OCI-LY1 (cell line): ENCODE measurements at regions not wholly inside any gene's neighbourhood (a gene's known extent, or its start where the extent isn't known, plus 50 kb on each side); places are given as distances from the start of the nearest gene placed in this dataset.
"Not testable (repeated sequence)": the region's sequence is repeated elsewhere in the genome, so short reads cannot be mapped to it uniquely, and the experiment has no call there.

Source experiments
- H2AFZ ChIP-seq: fragments of 200-600 bp; sonication (generic), shearing (Covaris generic); 2 replicates; pipeline ENCODE4 v1.6.0; 2014; ENCODE audit warnings: antibody characterized with exemption, mild to moderate bottlenecking, low read length
- H3F3A ChIP-seq: fragments of 200-600 bp; sonication (generic), shearing (Covaris generic); 2 replicates; pipeline ENCODE4 v1.6.0; 2014; ENCODE audit warnings: mild to moderate bottlenecking, antibody characterized with exemption, low read length, moderate library complexity; ENCODE audit not compliant: insufficient read depth
- H3K27ac ChIP-seq: fragments of 200-600 bp; sonication (generic); 2 replicates; pipeline ENCODE4 v1.5.1; 2014; ENCODE audit warnings: low read length, mixed run types, mild to moderate bottlenecking, low read depth; ENCODE audit not compliant: poor library complexity, severe bottlenecking
- H3K27me3 ChIP-seq: fragments of 200-600 bp; sonication (generic); 2 replicates; pipeline ENCODE4 v1.6.0; 2014; ENCODE audit warnings: antibody characterized with exemption, mild to moderate bottlenecking, low read length, moderate library complexity; ENCODE audit not compliant: insufficient read depth
- H3K36me3 ChIP-seq: fragments of 200-600 bp; sonication (generic); 2 replicates; pipeline ENCODE4 v1.6.1; 2014; ENCODE audit warnings: mild to moderate bottlenecking, antibody characterized with exemption, low read length, moderate library complexity, mixed read lengths; ENCODE audit not compliant: insufficient read depth
- H3K4me1 ChIP-seq: fragments of 200-600 bp; sonication (generic); 2 replicates; pipeline ENCODE4 v1.5.1; 2014; ENCODE audit warnings: mild to moderate bottlenecking, low read length, moderate library complexity; ENCODE audit not compliant: insufficient read depth, severe bottlenecking
- H3K4me2 ChIP-seq: fragments of 200-600 bp; sonication (generic), shearing (Covaris generic); 2 replicates; pipeline ENCODE4 v1.6.1; 2014; ENCODE audit warnings: low read length
- H3K4me3 ChIP-seq: fragments of 200-600 bp; sonication (generic); 2 replicates; pipeline ENCODE4 v1.5.1; 2014; ENCODE audit warnings: low read length, low read depth, mild to moderate bottlenecking, mixed read lengths; ENCODE audit not compliant: poor library complexity, severe bottlenecking
- H3K79me2 ChIP-seq: fragments of 200-600 bp; shearing (Covaris generic); 2 replicates; pipeline ENCODE4 v1.6.1; 2016; ENCODE audit warnings: mixed run types, low read length, mixed read lengths; ENCODE audit not compliant: insufficient read depth
- H3K9ac ChIP-seq: fragments of 200-600 bp; sonication (generic), shearing (Covaris generic); 2 replicates; pipeline ENCODE4 v1.6.1; 2014; ENCODE audit warnings: mild to moderate bottlenecking, low read length, mixed read lengths
- H3K9me2 ChIP-seq: fragments of 200-600 bp; sonication (generic), shearing (Covaris generic); 2 replicates; pipeline ENCODE4 v1.6.1; 2014; ENCODE audit warnings: low read depth, mild to moderate bottlenecking, low read length, mixed read lengths
- H3K9me3 ChIP-seq: fragments of 200-600 bp; shearing (Covaris generic); 2 replicates; pipeline ENCODE4 v1.6.1; 2014; ENCODE audit warnings: low read length, mixed read lengths
- H4K20me1 ChIP-seq: fragments of 200-600 bp; sonication (generic), shearing (Covaris generic); 2 replicates; pipeline ENCODE4 v1.6.0; 2016; ENCODE audit warnings: mild to moderate bottlenecking, low read length; ENCODE audit not compliant: insufficient read depth
- CTCF ChIP-seq: fragments of 200-600 bp; sonication (generic), shearing (Covaris generic); IDR thresholded peaks from 2 replicates; pipeline ENCODE4 v1.5.1; 2017; ENCODE audit warnings: mild to moderate bottlenecking, antibody characterized with exemption, low read length, moderate library complexity, mixed read lengths
- EZH2 ChIP-seq: fragments of 200-600 bp; sonication (generic), shearing (Covaris generic); IDR thresholded peaks from 2 replicates; pipeline ENCODE4 v1.8.0; 2017; ENCODE audit warnings: borderline replicate concordance, mixed run types, mild to moderate bottlenecking, antibody characterized with exemption, low read length, moderate library complexity, mixed read lengths

DNA sequence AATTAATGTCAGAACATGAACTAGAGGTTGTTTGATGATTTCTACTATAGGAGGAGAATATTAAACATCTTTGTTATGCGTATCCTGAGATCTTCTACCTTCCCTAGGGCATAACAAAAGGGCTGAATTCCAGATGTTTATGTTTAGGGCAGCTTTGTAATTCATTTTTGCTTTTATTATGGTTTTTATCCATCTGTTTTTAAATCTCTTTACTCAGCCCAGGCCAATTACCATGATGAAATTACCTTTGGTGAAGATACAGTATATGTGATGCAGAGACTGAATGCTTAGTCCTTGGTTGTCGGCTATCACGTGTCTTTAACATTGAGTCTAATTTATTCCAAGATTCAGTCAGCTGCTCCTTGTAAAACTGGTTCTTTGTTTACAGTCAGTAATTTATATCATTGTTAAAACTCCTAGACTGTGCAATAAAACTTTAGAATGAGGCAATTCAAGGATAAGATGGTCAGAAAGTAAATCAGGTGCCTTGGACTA, 176.9 kb downstream of the CTH start:
- H3K9ac ChIP-seq = no peak overlapping the region
- H3K36me3 ChIP-seq = no peaks in the 10 kb centered on the region
- TF ChIP-seq EZH2 (no peak), CTCF (no peak)
- no peak overlapping the region for H3K4me3 ChIP-seq
- H3F3A ChIP-seq = no peaks in the 10 kb centered on the region
- no peaks in the 10 kb centered on the region for H3K79me2 ChIP-seq
- H3K27ac ChIP-seq = no peak overlapping the region
- no peaks in the 10 kb centered on the region for H3K9me2 ChIP-seq
- H3K27me3 ChIP-seq = no peaks in the 10 kb centered on the region
- H3K4me2 ChIP-seq = no peak overlapping the region
- H3K9me3 ChIP-seq = no peaks in the 10 kb centered on the region
- H2AFZ ChIP-seq = no peak overlapping the region
- H4K20me1 ChIP-seq = no peaks in the 10 kb centered on the region
- no peaks in the 10 kb centered on the region for H3K4me1 ChIP-seq

DNA sequence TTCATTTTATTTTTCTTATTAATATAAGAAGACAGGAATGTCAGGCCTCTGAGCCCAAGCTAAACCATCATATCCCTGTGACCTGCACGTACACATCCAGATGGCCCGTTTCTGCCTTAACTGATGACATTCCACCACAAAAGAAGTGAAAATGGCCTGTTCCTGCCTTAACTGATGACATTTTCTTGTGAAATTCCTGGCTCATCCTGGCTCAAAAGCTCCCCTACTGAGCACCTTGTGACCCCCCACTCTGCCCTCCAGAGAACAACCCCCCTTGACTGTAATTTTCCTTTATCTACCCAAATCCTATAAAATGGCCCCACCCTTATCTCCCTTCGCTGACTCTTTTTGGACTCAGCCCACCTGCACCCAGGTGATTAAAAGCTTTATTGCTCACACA, 182.5 kb downstream of the CTH start:
- H3F3A ChIP-seq, H3K27ac ChIP-seq, H3K4me3 ChIP-seq, H3K27me3 ChIP-seq, H3K9me3 ChIP-seq, H3K79me2 ChIP-seq, H4K20me1 ChIP-seq, H3K9ac ChIP-seq, H3K4me2 ChIP-seq, H3K4me1 ChIP-seq, H3K9me2 ChIP-seq, H2AFZ ChIP-seq, H3K36me3 ChIP-seq: not testable (repeated sequence)

GRCh38 chr1:70608815-70609214, 197.7 kb downstream of the CTH start:
- Histone ChIP-seq H3K9ac (no peak overlapping the region), H3K9me3 (no peaks in the 10 kb centered on the region), H3F3A (no peaks in the 10 kb centered on the region), H3K27me3 (no peaks in the 10 kb centered on the region), H3K4me2 (no peak overlapping the region), H3K4me3 (no peak overlapping the region), H4K20me1 (no peaks in the 10 kb centered on the region), H3K36me3 (no peaks in the 10 kb centered on the region), H3K27ac (no peak overlapping the region), H3K9me2 (no peaks in the 10 kb centered on the region), H3K4me1 (no peaks in the 10 kb centered on the region), H2AFZ (no peak overlapping the region), H3K79me2 (no peaks in the 10 kb centered on the region)
- TF ChIP-seq EZH2 = no peak
- no peak for TF ChIP-seq CTCF

GRCh38 chr1:70610164-70610563, 199.1 kb downstream of the CTH start:
- not testable (repeated sequence) for H3K79me2 ChIP-seq, H3K9me3 ChIP-seq, H3K4me2 ChIP-seq, H3K9me2 ChIP-seq, H3K9ac ChIP-seq, H3K36me3 ChIP-seq, H3K4me1 ChIP-seq, H4K20me1 ChIP-seq, H3K27ac ChIP-seq, H2AFZ ChIP-seq, H3K27me3 ChIP-seq, H3F3A ChIP-seq, H3K4me3 ChIP-seq
